GM18502 (cell line): ENCODE measurements at regions not wholly inside any gene's neighbourhood (a gene's known extent, or its start where the extent isn't known, plus 50 kb on each side); places are given as distances from the start of the nearest gene placed in this dataset.

Experiments
- ATAC-seq: cut with Tn5 transposase; IDR thresholded peaks from one replicate; pipeline ENCODE4 v1.9.1; 2021; ENCODE audit warnings: mild to moderate bottlenecking; ENCODE audit not compliant: unreplicated experiment, poor library complexity

DNA sequence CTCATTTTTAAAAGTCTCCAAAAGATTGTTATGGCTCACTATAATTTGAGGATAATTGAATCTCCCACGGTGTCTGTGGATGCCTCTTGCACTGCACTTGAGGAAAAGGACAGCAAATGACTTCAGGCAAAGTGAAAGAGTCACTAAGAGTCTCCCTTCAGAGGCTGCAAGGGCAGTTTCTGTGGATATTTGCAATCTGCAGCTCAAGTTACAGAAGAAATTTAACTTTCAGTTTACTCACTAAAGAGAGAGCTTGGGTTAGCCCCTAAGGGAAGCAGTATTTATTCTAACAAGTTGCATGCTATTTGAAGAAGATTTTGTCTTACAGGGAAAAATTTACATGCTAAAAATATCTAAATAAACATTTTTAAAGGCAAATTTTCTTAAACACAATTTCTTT lies 912.0 kb upstream of the TENM3 start:
- no peak for ATAC-seq

DNA sequence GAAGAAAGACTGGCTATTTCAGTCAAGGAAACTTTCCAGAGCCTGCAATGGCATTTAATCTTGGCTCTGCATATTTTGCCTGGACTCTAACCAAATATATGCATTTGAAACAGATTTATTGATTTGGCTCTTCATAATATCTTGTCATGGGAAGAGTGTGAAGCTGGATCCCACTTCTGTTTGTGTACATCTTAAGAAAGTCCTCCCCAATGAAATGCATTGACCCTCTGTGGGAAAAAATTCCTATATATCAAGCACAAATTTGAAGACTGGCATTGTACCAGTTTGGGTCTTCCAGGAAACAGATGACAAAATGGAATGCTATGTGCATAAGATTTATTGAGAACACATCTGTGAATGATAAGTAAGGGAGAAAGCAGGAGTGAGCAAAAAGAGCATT lies 897.3 kb upstream of the TENM3 start:
- no peak for ATAC-seq

DNA sequence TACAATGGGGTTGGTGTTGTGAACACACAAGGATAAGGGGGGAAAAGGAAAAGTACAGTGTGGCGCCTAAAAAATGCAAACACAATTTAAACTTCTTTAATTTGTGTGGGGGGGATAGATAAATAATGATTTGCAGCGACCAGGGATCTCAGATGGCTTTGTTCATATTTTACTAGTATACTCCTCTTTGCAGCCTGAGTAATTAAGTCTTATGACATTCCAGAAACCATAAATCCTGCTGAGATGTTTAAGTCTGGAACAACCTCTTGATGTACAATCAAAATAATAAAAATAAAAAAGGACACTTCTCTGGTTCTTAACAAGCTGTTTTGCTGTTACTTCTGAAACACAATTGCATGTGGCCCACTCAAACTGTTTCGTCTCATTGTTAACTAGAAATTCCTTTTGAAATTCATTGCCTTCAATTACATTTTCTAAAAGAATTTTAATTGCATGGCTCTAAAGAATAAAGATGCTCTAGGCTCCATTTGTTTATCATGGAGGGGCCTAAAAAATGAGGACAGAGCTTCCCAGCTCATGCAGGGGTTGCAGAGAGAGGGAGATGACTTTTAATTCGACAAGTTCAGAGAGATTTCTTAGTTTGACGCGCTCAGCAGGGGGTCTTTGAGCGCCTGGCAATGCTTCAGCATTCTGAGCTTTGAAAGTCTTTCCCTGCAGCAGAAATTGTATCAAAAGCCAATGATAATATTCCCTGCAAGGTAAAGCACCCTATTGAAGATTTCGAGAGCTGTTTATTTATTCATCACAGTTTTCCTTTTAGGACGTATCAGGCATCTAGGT lies 892.4 kb upstream of the TENM3 start:
- no peak for ATAC-seq

DNA sequence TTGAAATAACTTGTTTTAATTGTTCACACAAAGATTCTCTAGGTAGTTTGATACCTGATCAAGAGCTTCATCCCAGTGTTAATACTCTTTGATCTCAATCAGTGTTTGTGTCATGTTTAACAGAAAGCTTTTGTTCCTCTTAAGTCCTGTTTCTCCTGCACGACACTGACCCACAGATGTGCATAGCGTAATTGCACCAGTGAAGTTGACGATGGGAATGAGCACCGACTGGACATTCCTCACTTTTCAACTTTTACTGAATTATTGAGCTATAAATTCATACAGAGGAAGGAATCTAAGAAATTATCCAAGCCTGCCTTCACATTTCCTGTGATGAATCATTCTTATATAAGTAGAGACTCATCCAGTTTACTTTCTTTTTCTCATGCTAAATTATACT lies 878.7 kb upstream of the TENM3 start:
- ATAC-seq = no peak

DNA sequence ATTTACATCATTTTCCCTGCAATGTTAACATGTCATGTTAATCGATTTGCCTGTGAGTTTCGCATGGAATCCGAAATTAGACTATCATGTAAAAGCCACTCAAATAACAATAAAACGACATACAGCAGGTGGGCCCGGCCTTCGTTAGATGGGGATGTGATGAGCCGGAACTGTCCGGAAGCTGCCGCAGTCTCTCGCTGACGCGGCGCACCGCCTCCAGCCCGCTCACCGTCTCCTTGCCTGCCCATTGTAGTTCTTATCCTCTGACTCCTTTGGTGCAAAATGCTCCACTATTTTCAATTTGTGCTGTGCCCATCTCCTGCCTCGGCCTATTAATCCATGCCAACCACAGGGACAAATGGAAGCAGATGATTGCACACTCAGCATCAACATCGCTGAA lies 877.5 kb upstream of the TENM3 start:
- no peak for ATAC-seq

DNA sequence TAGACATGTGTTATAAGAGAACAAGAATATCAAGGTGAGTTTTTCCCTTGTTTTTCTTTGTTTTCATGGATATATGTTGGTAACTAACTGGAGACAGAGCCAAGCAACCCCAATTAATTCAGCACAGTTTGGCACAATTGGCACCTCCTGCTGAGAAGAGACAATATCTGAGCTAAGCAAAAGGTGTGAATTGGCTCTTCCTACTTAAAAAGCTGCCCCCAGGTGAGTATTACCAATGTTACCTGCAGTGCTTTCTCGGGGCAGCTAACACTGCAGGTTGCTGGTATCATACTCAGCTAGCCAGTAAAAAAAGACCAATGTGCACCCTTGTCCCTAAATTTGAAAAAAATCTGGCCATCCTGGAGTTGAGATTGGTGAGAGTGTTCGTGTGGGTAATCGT lies 871.2 kb upstream of the TENM3 start:
- no peak for ATAC-seq

DNA sequence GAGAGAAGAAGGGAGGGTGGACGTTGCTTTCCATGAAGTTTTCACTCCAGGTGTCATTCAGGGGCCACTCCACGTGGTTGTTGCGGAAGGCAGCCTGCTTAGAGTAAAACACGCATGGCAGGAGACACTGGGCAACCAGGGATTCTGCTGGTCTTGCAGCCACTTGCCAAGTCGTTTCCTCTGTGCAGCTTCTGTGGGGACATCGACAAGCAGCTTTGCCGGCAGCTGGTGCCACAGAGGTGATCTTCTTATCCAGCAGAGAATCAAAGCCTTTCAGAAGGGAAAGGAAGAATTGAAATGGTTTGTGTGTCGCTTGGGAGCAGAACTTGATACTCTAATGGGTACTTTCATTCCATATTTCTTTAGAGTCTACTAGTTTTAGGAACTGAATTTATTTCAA lies 867.1 kb upstream of the TENM3 start:
- ATAC-seq = no peak

DNA sequence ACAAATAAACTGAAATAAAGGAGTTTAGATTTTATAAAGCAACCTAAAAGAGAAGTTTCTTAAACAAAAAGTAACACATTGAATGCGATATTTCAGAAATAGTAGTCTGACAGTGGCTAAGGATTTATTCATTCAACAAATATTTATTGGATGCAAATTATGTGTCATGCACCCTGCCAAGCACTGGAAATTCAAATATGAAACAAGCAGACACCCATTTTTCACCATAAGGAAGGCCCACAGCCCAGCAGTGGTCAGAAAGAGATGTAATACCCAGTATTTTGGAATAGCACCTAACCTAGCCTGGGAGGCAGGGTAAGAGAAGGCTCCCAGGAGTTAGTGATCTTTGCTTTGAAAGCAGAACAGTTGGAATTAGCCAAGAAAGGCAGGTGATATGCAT lies 855.1 kb upstream of the TENM3 start:
- no peak for ATAC-seq

DNA sequence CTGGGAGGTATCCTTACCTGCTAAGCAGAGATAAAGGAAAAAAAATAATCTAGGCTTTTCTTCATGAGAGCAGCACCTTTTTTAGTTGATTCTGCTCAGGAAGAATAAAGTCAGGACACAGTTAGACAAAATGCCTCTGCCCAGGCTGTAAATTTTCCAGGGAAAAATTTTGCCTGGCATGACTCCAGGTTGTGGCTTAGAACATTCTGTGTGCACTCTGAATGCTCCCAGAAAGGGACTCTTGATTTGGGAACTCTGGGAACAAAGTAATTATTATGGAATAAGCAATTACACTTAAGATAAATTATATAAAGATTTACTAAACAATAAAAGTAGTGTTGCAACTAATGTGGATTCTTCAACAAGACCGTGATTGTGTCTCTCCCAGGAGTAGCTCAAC lies 826.2 kb upstream of the TENM3 start:
- no peak for ATAC-seq

DNA sequence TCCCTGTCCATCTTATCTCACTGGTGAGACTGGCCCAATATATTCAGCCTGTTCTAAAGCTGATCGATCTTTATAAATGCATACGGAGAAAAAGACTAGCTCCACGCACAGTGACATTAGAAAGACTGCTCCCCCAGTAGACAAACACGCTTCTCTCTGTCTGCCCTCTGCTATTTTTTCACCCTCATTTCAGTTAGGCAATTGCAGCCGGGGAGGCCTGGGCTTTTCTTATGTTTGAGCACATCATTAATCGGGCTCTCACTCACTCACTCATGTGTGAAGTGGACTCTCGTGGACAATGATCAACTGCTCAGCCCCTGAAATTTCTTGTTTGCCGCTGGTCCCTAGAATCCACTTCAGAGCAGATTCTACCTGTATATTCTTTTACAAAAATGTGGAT lies 824.7 kb upstream of the TENM3 start:
- ATAC-seq = no peak

DNA sequence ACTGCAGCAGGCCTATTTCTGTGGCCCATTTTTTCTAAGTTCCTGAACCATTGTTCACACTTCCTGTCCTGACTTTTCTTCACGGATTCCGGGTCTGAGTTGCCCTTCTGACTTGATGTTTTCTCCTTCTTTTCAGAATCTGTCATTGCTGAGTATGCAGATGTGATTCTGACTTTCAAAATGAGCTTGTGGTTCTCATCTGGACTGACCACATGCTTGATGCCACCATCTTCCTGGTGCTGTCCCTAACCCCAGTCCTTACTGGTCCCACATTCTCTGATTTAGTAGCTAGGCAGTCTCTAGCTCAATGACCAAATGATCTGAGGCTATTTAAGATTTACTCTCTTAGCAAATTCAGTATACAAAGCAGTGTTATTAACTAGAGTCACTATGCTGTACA lies 822.3 kb upstream of the TENM3 start:
- ATAC-seq = no peak

DNA sequence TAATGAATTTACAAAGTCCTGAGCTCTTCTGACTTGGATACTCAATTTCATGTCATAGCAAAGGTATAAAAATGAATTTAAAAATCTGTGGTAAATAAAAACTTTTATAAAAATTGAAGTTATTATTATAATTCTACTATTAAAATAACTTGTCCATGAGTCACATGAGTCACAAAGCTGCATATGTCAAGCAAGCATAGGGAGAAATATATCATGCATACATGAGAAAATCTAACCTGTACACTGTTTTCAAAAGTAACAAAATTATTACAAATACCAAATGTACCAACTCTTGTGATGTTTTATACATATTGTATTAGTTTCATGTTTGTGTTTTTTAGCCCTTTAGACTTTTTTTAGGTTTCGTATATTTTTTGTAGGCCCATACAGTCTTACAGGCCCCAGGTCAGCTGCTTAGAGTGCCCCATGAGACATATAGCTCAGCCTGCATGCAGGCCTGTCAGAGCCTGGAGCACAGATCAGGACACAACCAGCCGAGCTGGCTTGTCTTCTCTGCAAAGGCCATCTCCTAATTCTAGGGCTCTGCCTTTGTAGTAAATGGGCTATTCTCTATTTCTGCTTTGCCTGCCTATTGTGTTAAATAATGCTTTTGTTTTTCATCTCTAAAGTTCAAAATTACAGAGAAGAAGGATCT lies 818.7 kb upstream of the TENM3 start:
- no peak for ATAC-seq

DNA sequence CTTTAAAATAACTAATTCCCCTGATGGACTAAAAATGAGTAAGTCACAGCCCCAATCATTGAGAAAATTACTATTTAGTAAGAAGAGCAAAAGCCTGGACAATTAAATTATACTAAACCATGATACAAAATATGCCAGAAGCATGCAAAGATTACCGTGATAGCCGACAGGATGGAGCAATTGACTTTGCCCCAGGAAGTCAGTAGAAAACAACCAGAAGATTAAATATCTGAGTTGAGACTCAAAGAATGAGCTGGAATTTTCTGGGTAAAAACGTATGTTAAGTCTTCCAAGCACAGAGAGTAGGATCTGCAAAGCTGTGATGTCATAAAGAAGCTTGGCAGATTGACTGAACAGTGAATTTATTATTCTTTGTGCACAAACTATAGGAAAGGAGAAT lies 816.1 kb upstream of the TENM3 start:
- ATAC-seq = no peak

DNA sequence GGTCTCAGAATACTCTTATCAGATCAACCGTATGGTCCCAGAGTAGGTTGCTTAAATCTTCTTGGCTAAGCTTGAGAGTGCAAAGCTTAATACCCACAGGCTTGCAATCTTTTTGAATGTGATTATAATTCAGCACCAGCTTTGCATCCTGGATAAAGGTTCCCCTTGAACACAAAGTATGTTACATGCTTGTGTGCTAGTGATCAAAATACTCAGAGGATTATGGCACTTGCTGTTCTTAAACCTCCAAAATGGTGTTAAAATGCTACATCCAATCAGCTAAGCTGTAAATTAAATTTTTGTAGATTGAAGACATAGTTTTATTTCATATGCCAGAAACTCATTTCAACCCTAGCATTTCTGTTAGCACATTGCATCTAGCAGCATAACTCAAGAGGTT lies 812.2 kb upstream of the TENM3 start:
- ATAC-seq = no peak

DNA sequence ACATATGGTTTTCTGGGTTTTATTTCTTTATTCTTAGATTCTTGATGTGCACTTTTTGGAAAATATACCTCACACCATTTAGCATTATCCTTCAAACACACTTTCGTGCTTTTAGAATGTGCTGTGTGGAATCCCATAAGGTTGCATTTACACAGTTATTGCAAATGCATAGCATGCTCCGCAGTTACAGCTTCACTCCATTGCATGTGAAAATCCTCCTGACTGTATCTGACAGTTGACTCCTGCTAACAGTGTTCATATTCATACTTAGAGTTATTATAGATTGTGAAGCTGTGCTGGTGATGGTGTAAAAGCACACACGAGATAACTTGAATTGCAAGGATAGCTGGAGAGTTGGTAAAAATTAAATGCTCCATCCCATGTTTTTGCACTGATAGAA lies 811.5 kb upstream of the TENM3 start:
- no peak for ATAC-seq

DNA sequence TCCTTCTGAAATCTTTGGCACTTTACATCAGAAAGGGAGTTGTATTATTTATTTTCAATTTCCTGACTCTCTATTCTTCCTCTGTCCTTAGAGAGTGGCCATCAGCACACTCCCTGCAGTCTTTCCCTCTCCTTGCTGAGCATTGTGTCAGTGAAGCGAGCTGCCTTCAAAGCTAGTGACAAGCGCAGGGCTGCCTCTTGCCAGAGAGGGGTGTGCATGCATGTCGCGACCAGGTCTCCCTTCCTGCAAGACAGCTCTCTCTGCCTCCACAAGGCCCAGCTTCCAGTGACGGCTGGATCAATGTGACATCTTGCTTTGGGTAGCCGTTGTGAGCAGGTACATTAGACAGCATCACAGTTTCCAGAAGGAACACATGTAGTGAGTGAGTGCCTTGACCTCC lies 810.9 kb upstream of the TENM3 start:
- no peak for ATAC-seq

DNA sequence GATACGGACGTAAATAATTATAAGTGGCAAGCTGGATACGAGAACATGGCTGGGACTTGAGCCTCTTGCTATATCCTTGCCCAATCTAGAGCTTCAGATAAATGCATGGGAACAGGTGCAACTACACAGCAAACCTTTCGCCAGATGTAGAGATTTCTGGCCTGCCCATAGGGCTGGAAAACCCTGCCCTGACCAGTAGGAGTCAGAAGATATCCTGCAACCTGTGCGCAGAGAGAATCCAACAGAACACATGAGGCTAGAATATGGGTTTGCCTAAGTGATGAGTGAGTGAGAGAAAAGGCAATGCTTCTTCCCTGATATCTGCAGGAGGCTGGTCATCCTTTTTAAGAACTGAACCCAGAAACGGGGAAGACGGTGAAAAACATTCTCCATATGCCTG lies 805.3 kb upstream of the TENM3 start:
- no peak for ATAC-seq

DNA sequence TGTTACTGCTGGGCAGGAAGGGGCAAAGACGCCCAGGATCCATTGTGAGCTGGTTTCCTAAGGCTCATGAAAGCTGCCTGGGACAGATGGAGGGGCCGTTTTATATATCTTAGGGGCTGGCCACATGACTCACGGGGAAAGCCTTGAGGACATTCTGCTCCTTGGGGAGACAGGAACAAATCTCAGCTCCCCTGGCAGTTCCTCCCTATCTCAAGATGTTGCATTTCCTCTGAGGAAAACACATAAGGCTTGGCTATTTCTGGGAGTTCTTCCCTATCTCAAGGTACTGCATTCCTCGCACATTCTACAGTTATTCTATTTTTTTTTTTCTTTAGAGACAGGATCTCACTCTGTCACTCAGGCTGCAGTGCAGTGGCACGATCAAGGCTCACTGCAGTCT lies 804.6 kb upstream of the TENM3 start:
- no peak for ATAC-seq

DNA sequence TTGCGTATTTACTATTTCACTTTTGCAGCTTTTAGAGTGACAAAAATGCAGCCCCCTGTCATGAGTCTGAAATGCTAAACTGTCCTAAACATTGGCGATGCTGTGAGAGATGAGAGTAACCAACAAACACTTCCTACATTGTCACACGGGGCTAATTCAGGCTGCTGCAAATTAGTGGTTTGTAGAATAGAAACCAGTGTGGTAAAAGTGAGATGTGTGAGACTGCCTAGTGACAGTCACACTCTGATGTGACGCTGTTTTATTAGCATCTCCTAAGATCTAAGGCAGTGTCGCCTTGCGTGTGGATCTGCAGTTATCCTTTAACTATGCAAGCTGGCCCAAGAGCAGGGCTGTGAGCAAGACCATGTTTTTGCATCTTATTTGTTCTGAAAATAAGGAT lies 800.2 kb upstream of the TENM3 start:
- no peak for ATAC-seq

DNA sequence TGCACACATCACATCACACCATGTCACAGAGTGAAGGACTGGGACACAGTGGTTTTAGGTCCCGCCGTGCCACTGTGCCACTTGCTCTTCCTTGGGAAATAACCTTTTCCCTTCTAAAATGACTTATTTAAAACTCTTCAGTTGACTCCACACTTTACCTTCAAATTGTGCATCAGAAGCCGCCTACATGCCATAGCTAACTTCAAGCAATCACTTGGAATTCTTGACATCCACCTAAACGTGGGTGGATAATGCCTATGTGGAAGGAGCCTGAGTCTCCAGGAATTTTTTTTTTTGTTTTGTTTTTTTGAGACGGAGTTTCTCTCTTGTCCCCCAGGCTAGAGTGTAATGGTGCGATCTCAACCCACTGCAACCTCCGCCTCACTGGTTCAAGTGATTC lies 777.4 kb upstream of the TENM3 start:
- no peak for ATAC-seq

DNA sequence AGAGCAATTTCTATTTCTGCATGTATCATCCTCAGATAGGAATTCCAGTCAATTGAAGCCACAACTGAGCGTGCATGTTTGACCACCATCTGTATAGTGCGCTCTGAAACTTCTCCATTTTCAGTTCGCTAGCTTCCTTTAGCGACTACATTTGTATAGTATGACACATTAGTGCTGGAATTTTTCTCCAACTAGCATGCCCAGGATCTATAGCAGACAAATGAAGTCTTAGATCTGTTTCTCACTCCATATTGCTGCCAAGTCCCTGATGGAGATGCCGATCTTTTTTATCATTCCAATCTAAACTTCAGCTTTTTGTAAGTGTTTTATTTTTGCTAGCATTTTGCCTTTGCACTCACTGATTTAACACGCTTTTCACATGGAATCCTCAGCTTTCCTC lies 774.8 kb upstream of the TENM3 start:
- no peak for ATAC-seq

DNA sequence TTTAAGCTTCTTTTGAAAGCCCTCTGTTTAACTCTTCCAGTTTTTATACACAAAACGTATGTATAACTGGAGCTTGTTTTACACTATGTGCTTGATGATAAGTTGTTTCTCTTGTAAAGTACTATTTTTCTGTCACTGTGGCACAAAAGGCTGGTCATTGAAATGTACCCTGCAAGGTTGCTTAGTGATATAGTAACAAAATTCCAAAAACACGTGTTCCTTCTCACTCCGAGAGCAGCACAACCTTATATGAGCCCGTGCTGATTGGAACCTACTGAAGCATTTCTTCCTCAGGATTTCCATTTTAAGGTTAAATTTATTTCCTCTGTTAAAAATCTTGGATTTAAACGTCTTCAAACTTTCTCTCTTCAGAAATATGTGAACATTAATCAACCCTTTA lies 772.9 kb upstream of the TENM3 start:
- ATAC-seq = no peak
